HG03280 (cell line): ENCODE measurements at regions not wholly inside any gene's neighbourhood (a gene's known extent, or its start where the extent isn't known, plus 50 kb on each side); places are given as distances from the start of the nearest gene placed in this dataset.

Experiments
- ATAC-seq: cut with Tn5 transposase; IDR thresholded peaks from one replicate; pipeline ENCODE4 v1.9.1; 2021; ENCODE audit warnings: mild to moderate bottlenecking, moderate library complexity; ENCODE audit not compliant: unreplicated experiment

DNA sequence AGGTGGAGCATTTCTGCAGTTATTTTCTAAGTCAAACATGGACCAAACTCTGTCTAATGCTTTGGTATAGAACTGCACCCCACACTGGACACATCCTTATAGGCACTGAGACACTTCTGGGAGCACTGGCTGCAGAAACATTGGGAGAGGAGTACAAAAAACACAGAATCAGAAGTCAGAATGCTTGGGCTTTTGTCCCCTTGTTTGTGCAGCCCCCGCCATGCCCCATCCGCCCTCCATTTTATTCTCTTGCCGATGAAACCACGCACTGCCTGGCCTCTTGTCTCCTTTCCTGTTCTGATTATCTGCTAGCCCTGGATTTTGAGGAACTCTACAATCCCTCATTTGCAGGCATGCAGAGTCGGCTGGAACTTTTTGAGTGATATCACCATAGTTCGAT, 1201.2 kb downstream of the TBC1D22A start:
- ATAC-seq, result no peak

DNA sequence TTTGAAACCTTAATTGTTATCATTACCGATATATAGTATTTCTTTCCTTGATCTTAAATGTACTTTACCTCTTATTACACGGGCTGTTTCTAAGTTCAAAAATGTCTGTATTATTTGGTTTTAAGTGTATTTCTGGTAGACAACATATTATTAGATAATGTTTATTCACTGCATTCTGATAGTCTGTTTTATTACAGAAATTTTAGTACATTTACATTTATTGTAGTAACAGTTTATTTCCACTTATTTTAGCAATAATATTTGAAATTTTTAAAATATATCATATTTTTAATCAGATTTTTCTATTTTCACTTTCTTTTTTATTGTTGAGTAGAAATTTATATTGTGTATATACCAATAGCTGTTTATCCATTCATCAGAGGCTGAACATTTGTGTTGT, 1195.2 kb downstream of the TBC1D22A start:
- no peak for ATAC-seq

DNA sequence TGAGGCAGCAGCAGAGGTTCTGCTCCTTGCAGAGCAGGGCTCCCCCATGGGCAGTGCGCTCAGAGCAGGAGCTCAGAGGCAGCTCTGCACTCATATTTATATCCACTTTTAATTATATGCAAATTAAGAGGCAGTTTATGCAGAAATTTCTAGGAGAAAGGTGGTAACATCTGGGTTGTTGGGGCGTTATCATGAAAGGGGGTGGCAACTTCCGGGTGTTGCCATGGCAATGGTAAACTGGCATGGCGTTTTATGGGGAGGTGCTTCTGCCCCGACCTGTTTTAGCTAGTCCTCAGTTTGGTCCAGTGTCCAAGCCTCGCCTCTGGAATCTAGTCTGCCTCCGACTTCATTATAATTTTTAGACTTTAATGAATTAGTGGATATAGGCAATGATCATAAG, 1191.7 kb downstream of the TBC1D22A start:
- ATAC-seq, result no peak

DNA sequence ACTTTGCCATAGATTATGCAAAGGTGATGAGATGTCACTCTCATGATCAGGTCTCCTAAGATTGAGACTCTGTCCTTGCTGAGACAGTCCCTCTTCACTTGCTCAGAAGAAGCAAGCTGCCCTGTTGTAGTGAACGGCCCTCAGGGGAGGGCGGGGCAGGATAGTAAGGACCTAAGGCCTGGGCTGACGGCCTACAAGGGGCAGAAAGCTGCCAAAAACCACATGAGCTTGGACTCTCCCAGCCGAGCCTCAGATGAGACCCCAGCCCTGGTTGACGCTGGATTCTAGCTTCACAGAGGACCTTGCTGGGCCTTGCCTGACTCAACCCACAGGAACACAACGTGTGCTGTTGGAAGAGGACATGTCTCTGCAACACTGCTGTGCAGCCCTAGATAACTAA, 1182.5 kb downstream of the TBC1D22A start:
- ATAC-seq, result no peak

DNA sequence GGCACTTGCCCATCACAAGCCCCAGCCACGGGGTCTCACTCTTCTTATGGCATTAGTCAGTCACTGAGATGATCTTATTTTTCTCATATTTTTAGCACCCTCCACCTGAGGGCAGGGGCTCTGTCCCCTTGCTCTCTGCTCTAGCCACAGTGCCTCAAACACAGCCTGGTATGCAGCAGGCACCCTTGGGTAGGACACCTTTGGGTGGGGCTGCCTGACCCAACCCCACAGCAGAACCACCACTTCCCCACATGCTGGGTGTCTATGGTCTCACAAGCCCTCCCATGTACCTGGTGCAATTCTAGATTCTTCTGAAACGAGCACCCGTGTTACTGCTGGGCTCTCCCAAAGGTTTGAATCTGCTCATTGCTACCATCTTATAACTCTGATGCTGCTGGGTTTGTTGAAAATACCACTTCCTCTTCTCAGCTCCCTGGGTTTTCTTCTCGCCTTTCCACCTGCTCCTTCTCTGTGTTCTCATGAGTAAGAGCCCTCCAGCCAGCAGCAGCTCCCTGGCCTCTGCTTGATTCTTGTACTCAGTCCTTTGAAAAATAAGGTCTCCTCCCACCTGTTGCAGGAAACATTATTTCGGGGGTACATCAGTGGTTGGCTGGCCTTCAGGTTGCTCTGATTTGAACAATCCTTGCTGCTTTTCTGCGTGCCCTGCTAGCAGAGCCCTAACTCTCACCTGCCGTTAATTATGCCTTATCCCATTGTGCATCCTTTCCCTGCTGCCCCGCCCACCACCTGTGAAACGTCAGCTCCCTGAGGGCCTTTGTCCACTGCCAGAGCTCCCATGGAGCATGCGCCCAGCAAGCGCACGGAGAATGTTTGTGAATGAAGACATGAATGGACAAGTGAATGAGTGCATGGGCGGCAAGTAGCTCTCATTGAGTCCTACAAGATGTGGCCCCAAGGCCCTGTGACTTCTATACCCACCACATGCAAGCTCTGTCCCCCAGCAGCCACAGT, 1181.6 kb downstream of the TBC1D22A start:
- ATAC-seq, result no peak

DNA sequence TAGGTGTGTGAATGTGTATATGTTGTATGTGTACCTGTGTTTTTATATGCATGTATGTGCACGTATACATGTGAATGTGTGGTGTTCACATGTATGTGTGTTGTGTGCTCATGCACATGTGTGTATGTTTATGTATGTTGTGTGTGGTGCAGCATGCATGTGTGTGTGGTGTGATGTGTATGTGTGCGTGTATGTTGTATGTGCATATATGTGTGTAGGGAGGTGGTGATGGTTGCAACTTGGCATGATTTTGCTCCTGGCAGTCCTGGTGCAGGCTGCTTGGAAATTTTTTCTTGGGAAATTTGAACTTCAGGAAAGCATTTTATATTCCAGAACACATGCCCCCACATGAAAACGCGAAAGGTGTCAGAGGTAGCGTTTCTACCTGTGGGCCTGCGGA, 1177.8 kb downstream of the TBC1D22A start:
- no peak for ATAC-seq

DNA sequence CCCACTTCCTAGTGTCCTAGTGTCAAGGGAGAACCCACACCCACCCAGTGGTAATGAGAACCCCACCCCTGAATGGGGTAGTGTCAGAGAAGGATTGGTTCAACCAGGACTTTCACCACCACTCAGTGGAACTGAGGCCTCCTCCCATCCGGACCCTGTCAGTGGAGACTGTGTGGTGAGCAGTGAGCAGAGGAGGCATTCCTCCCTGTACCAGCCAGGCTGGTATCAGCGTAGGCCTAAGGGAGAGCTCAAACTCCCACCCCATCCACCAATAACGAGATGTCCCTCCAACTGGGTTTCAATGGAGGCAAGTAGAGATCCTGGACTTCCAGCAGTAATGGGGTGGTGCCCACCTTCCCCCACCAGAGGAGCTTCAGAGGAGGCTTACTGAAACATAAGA, 1171.4 kb downstream of the TBC1D22A start:
- no peak for ATAC-seq

DNA sequence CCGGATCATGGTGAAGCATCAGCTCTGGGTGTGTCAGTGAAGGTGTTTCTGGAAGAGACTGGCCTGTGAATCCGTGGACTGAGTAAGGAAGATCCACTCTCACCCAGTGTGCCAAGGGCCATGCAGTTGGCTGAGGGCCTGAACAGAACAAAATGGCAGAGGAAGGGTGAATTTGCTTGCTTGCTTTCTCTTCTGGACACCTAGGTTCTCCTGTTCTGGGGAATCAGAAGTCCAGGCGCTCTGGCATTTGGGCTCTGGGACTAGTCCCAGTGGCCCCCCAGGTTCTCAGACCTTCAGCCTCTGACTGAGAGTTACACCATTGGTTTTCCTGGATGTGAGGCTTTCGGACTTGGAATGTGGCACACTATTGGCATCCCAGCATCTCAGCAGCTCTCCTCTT, 1170.8 kb downstream of the TBC1D22A start:
- no peak for ATAC-seq

DNA sequence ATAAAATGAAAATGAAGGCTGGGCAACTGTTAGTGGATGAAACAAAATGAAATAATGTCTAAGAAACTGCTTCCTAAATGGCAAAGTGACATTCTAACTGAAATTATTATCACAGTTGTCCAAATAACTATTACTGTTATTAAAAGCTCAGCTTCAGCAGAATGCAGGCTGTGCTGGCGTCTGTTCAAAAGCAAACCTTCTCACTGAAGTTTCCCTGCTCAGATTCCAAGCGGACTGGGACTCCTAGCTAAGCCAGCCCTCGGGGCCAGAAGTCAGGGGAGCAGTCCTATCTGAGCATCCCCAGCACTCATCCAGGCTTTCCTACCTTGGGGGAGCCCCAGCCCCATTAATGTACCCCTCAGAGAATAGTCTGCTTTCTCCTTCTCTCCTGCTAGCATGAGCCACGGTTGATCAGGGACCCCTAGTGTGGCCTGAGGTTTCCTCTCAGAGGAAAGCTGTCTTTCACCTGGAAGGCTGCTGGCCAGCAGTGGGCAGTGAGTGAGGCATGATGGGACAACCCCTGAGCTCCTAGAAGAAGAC, 1167.3 kb downstream of the TBC1D22A start:
- ATAC-seq, result no peak

DNA sequence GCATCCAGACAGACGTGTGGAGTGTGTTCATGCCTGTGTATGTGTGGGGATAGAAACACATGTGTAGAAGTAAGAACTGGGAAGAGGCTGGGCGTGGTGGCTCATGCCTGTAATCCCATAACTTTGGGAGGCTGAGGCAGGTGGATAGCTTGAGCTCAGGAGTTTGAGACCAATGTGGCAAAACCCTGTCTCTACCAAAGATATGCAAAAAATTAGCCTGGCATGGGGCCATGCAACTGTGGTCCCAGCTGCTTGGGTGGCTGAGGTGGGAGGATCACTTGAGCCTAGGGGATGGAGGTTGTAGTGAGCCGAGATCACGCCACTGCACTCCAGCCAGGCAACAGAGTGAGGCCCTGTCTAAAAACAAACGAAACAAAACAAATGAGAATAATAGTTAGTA, 1166.6 kb downstream of the TBC1D22A start:
- ATAC-seq, result no peak

DNA sequence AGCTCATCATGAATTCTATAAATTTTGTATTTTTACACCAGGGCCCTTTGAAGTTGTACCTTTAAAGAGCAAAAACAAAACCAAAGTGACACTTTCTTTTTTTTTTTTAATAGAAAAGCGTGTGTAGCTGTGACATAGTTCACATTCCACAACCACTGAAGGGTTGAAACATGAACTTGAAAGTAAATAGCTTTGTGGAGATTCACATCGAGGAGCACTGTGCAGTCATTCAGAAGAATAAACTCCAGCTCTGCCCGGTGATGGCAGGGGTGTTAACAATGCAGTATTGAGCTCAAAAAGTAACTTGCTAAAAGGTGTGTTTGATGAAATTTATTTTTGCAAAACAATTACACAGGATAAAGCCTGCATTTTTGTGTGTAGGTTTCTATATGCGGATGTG, 1166.2 kb downstream of the TBC1D22A start:
- ATAC-seq, result no peak

DNA sequence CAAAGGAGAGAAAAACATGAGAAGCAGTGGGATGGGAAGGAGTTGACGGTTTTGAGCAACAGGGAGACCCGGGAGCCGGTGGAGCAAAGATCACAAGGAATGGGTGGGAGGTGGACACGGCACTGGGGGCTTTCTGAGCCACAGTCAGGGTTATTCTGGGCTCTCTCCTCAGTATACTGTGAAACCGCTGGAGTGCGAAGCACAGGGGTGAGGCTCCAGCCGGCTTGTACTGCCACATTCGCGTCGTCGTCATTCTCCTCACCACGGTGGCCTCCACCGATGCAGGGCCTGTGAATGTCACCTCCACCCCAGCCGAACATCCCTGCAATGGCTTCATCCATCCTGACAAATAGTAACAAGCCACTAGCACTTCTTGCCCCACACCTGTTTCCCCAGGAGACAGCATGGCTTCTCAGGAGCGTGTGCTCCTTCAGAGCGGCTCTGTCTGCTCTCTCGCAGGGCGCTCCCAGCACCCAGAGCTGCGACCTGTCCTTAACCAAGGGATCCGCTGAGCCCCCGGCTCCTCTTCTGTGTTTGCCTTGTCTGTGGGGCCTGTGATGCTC, 1165.3 kb downstream of the TBC1D22A start:
- ATAC-seq, result no peak

DNA sequence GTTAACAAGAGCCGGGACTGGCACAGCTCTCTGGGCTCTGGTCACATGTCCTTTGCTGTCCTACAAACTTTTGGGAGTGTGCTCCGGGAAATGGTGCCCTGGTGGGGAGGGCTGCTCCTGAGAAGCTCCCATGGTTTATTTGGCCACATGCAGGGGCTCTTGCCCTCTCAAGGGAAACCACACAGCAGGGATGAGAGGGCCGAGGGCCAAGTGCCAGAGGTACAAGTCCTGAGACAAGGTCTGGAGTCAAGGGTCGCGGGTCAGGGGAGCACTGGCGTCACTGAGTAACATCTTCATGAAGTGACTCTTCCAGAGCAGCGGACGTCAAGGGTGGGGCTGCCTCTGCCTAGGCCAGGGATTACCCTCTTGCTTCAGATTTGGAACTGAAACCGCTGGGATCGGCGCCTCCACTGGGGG, 1160.6 kb downstream of the TBC1D22A start:
- ATAC-seq, result no peak

DNA sequence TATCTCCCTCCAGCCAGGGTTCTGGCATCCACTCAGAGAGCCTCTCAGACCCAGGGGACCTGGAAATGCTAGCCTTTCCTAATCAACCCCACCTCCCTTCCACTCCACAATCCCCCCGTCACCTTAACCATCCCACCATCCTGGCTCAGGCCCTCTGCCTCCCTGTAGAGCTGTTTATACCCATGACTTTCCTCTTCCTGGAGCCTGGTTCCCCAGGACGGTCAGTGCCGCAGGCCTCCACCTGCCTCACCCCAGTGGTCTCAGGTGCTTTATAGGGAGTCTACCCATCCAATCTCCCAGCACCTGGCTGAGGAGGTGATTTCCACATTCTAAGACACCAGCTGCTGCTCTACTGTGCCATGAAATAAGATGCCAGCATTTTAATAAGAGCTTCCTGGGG, 1159.5 kb downstream of the TBC1D22A start:
- no peak for ATAC-seq

DNA sequence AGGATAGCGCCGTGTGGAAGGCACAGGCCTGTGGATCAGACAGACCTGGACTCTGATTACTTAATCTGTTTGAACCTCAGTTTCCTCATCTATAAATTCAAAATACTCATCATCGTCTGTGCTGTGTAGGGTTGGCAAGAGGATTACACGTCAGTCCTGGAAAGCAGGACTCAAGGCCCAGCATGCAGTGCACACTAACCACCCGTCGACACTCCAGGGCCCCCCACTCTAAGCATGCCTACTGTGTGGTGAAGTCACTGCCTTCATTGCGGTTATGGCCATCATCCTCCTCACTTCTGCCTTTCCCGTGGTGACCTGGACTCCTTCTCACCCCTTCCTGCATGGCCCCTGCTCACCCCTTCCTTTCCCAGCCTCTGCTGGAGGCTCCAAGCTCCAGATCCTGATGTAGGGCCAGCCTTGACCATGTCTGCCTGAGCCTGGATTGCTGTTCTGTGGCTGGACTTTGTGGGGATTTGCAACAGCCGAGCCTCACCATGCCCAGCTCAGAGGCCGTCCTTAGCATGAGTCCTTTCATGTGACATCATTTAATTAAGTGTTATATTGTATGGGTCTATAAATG, 1158.0 kb downstream of the TBC1D22A start:
- no peak for ATAC-seq

DNA sequence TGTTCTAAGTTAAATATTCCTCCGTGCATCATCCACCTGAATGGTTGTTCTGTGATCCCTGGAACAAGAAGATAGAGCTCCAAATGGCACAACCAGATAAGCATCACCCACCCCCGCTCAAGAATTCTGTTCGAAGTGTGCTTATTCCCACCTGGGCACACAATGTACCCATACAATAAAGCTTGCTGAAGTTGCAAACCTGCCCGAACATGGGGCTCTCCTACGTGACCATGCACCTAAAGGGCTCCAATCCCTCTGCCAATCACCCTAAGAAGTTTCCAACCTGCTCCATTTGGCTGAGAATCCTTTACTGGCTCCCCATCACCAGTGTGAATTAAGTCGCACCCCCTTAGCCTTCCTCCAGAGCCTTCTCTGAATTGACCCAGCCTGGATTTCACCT, 1157.4 kb downstream of the TBC1D22A start:
- no peak for ATAC-seq

DNA sequence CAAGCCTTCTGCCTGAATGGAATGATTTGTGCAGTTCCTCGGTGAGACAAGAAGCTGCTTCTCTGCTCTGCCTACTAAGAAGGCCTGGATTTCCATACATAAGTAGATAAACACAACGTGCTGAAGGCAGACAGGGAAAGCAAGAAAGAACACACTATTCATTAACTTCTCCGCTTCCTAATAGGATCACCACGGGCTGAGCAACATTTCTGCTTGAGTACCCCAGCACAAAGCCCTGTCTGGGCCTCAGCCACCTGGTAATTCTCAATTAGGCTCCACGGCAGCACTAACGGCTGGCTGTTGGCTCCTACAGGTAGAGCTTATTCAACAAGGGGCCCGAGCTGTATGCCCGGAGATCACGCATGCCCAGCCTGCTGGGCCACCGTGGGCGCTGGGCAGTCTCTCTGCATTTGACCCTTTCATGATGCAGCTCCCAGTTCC, 1156.6 kb downstream of the TBC1D22A start:
- no peak for ATAC-seq

DNA sequence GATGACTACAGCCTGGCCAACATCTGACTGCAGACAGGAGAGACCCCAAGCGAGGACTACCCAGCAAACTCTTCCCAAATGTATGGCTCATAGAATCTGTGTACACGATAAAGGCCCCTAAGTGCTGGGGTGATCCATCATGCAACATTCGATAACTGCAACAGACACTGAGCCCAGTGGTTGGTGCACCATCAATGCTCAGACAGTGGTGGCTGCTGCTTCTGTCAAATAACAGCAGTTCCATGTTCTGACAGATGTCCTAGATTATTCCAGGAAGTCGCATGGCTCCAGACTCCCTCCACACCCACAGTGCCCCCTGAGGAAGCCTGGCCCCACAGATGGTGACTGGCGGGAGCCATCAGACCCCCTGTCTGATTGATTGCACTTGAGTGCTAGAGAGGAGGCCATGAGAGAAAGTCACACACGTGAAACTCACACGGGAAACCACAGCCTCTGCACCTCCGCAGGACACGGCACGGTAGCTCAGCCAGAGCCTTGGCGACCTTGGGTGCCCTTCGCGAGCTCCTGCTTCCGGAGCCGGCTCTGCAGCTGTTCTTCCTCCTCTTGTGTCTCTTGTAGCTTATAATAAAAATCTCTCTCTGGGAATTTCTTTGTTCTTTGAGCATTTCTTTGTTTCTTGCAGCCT, 1155.9 kb downstream of the TBC1D22A start:
- ATAC-seq, result no peak

DNA sequence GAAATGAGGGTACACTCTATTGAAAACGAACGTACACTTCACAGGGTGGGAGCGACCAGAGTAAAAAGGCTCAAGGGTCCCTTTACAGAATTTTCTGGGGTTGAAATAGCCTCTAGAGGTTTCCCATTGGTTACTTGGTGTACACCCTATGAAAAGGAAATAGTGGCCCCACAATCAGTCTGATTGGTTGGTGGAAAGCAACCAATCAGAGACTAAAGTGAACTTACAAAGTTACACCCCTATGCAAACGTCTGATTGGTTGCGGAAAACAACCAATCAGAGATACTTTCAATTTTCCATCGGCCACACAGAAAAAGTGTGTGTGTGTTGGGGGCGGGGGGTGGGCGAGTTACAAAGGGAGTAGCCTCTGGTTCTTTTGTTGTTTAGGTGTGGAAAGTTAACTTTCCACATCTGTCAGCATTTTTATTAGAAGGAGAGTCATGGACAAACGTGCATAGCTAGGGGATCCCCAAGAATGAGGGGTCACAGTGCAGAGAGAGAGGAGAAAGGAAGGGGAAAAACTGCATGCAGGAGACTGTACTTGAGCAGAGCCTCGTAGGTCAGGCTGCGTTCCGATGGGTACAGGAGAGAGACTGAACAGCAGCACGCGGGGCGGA, 1152.1 kb downstream of the TBC1D22A start:
- ATAC-seq, result no peak

DNA sequence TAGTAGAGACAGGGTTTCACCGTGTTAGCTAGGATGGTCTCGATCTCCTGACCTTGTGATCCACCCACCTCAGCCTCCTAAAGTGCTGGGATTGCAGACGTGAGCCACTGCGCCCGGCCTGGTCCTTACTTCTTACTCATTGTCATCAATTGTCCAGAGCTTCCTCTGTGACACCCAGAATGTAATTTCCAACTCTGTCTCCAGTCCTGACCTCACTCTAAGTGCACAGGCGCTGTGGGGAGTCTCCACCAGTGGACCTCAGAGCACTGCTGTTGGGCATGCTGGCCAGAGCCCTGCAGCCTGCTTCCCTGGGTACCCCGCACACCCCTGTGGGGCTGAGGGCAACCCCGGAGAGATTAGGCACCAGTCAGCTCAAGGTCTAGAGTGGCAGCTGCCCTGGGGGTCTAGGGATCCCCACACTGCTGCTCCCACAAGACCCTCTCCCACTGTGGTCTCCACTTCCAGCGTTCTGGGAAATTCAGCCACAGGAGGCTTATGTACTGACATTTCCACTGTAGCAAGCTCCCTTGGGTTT, 1140.3 kb downstream of the TBC1D22A start:
- ATAC-seq, result no peak

DNA sequence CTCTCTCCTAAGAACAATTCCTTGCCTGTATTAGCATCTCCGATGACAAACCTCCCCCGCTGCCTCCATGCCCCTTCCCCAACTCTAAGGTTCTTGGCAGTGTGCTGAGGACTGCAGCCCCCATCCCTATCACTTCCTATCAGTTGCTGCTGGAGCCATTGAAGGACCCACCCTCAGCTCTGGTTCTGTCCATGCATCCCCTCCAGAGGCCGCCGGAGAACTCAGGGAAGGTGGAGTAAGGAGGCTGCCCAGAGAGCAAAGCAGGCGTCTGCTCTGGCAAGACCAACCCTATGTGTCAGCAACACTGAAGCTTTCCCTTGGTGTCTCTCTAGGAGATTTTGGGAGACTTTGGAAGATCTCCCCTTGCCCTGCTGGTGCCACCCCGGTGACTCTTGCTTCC, 1139.5 kb downstream of the TBC1D22A start:
- no peak for ATAC-seq
